ENCODE measurements at regions not wholly inside any gene's neighbourhood (a gene's known extent, or its start where the extent isn't known, plus 50 kb on each side); places are given as distances from the start of the nearest gene placed in this dataset.
A peak's percentile ranks its signal among the peaks of the same experiment; 100 is the strongest.

DNA sequence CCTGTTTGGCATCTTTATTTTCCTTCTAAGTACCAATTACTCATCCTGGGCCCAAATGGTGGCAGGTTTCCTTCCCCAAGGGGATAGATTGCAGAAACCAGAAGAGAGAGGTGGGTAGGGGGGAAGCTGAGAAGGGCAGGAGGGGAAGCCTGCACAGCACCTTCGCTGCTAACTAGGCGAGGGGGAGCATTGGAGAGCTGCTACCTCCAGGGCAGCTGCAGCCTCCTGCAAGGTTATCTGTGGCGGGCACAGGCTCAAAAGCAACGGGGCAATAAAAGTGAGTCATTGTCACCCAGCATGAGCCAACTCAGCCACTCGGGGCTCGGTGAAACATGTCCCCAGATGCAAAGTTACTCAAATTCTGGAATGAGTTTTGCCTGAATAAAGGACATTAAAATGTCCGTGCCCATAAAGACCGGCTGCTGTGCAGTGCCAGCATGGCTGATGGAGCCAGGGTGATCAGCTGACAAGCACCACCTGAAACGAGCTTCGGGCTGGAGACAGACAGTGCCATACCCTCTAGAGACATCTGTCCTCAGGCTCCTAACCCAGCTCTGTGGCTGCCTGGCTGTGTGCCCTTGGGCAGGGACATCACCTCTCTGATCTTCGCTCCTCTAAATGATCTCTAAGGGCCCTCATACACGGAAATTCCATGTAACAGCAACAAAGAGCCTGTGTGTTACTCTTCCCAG, 68.1 kb upstream of the GRIN2A start (continued):
- TF ChIP-seq, protein P1, sequence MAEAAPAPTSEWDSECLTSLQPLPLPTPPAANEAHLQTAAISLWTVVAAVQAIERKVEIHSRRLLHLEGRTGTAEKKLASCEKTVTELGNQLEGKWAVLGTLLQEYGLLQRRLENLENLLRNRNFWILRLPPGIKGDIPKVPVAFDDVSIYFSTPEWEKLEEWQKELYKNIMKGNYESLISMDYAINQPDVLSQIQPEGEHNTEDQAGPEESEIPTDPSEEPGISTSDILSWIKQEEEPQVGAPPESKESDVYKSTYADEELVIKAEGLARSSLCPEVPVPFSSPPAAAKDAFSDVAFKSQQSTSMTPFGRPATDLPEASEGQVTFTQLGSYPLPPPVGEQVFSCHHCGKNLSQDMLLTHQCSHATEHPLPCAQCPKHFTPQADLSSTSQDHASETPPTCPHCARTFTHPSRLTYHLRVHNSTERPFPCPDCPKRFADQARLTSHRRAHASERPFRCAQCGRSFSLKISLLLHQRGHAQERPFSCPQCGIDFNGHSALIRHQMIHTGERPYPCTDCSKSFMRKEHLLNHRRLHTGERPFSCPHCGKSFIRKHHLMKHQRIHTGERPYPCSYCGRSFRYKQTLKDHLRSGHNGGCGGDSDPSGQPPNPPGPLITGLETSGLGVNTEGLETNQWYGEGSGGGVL (tag by site-specific recombination; IDR thresholded peaks at IDR 0.05), result peak; percentile 75
- TF ChIP-seq ZNF501 (tag by site-specific recombination; IDR thresholded peaks at IDR 0.05) (no peak), ZNF768 (tag by site-specific recombination; IDR thresholded peaks at IDR 0.05) (0 out of 2 replicates have a peak, but pooled peaks have one; percentile 28), GLIS1 (tag by site-specific recombination; IDR thresholded peaks at IDR 0.05) (peak; percentile 79), ZNF341 (tag by site-specific recombination; IDR thresholded peaks at IDR 0.05; ENCODE audit: low read depth) (no peak)

DNA sequence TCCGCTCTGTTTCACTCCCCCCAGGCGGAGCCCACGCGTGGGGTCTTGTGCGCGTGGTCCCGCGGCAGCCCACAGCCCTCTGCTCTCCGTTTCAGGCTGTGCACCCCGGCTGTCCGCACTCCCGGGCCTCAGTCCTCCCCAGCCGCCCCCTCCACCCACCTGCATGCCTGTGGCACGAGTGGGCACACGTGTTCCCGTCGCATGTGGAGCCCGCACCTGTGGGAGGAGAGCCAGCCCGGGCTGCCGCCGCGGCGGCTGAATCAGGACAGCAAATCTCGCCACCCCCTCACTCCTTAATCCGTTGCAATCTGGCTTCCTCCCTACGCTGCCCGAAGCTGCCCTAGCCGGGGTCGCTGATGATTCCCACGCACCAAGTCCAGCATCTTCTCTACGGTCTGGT, 69.9 kb upstream of the GRIN2A start:
- H3K9me3 ChIP-seq (ENCODE audit: control insufficient read depth, insufficient read depth, low read depth, low read length), result no peaks in the 10 kb centered on the region
- no peak overlapping the region for H3K27ac ChIP-seq (ENCODE audit: extremely low read depth, low read depth, low read length)
- no peaks in the 10 kb centered on the region for H3K36me3 ChIP-seq (ENCODE audit: control insufficient read depth in 2 of 2, insufficient read depth in 1 of 2, low read length in 2 of 2)
- POLR2A ChIA-PET, result no interaction called here
- no peak overlapping the region for H3K4me3 ChIP-seq (ENCODE audit: low read depth, low read length)
- TF ChIP-seq ZFHX2 (tag by site-specific recombination; conservative IDR thresholded peaks at IDR 0.05), result 0 out of 2 replicates have a peak, but pooled peaks have one; percentile 41
- TF ChIP-seq, protein P2, sequence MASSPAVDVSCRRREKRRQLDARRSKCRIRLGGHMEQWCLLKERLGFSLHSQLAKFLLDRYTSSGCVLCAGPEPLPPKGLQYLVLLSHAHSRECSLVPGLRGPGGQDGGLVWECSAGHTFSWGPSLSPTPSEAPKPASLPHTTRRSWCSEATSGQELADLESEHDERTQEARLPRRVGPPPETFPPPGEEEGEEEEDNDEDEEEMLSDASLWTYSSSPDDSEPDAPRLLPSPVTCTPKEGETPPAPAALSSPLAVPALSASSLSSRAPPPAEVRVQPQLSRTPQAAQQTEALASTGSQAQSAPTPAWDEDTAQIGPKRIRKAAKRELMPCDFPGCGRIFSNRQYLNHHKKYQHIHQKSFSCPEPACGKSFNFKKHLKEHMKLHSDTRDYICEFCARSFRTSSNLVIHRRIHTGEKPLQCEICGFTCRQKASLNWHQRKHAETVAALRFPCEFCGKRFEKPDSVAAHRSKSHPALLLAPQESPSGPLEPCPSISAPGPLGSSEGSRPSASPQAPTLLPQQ (tag by site-specific recombination; IDR thresholded peaks at IDR 0.05), result no peak
- TF ChIP-seq FEZF1 (tag by site-specific recombination; IDR thresholded peaks at IDR 0.05), result no peak
- no peak for TF ChIP-seq ZNF843 (tag by site-specific recombination; IDR thresholded peaks at IDR 0.05)
- no peak for TF ChIP-seq MYNN (tag by site-specific recombination; IDR thresholded peaks at IDR 0.05; ENCODE audit: borderline replicate concordance)
- no peak for TF ChIP-seq ZNF416 (tag by site-specific recombination; IDR thresholded peaks at IDR 0.05)
- TF ChIP-seq TCF7L2 (IDR thresholded peaks at IDR 0.05; ENCODE audit: borderline replicate concordance, low read depth, low read length), result no peak
- TF ChIP-seq ZNF19 (tag by site-specific recombination; IDR thresholded peaks at IDR 0.05; ENCODE audit: low read depth), result no peak
- peak; percentile 47 for TF ChIP-seq EGR2 (tag by site-specific recombination; IDR thresholded peaks at IDR 0.05; ENCODE audit: low read depth)
- TF ChIP-seq GLI2 (tag by site-specific recombination; IDR thresholded peaks at IDR 0.05; ENCODE audit: borderline replicate concordance, low read depth), result no peak
- TF ChIP-seq ZNF24 (tag by site-specific recombination; IDR thresholded peaks at IDR 0.05), result no peak
- no peak for TF ChIP-seq ZNF626 (tag by site-specific recombination; IDR thresholded peaks at IDR 0.05)
- TF ChIP-seq SP3 (tag by site-specific recombination; IDR thresholded peaks at IDR 0.05), result no peak
- TF ChIP-seq, protein P3, sequence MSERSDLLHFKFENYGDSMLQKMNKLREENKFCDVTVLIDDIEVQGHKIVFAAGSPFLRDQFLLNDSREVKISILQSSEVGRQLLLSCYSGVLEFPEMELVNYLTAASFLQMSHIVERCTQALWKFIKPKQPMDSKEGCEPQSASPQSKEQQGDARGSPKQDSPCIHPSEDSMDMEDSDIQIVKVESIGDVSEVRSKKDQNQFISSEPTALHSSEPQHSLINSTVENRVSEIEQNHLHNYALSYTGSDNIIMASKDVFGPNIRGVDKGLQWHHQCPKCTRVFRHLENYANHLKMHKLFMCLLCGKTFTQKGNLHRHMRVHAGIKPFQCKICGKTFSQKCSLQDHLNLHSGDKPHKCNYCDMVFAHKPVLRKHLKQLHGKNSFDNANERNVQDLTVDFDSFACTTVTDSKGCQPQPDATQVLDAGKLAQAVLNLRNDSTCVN (tag by site-specific recombination; optimal IDR thresholded peaks at IDR 0.05), result no peak
- CTCF ChIA-PET, result no interaction called here
- no peaks in the 10 kb centered on the region for H3K4me1 ChIP-seq (ENCODE audit: control insufficient read depth, insufficient read depth, low read length)

DNA sequence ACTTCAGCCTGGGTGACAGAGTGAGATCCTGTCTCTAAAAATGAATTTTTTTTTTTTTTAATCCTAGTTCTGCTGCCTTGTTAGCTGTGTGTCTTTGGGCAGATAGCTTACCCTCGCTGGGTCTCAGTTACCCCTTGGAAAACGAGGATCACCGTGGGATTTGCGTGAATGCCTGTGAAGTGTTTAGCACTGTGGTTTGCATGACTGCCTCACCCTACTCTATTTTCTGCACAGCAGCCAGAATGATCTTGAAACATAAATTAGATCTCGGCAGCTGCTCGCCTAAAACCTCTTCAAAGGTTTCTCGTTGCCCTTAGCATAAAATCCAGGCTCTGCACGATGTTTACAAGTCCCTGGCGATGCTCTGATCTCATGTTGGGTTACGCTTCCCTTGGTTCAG, 71.2 kb upstream of the GRIN2A start:
- no peak overlapping the region for H3K4me3 ChIP-seq (ENCODE audit: low read depth, low read length)
- POLR2A ChIA-PET, result no interaction called here
- H3K4me1 ChIP-seq (ENCODE audit: control insufficient read depth, insufficient read depth, low read length), result no peaks in the 10 kb centered on the region
- CTCF ChIA-PET, result interaction anchor here (0.9 kb wide), 1 partner anchor 255 kb away, joined by 3 read pairs; no protein-coding TSS in a partner anchor
- H3K36me3 ChIP-seq (ENCODE audit: control insufficient read depth in 2 of 2, insufficient read depth in 1 of 2, low read length in 2 of 2), result no peaks in the 10 kb centered on the region
- H3K27ac ChIP-seq (ENCODE audit: extremely low read depth, low read depth, low read length), result no peak overlapping the region
- no peaks in the 10 kb centered on the region for H3K9me3 ChIP-seq (ENCODE audit: control insufficient read depth, insufficient read depth, low read depth, low read length)
- TF ChIP-seq ZNF157 (tag by site-specific recombination; IDR thresholded peaks at IDR 0.05), result no peak
- no peak for TF ChIP-seq ZNF169 (tag by site-specific recombination; IDR thresholded peaks at IDR 0.05)
- TF ChIP-seq ZNF701 (tag by site-specific recombination; IDR thresholded peaks at IDR 0.05), result no peak
- TF ChIP-seq, protein P4, sequence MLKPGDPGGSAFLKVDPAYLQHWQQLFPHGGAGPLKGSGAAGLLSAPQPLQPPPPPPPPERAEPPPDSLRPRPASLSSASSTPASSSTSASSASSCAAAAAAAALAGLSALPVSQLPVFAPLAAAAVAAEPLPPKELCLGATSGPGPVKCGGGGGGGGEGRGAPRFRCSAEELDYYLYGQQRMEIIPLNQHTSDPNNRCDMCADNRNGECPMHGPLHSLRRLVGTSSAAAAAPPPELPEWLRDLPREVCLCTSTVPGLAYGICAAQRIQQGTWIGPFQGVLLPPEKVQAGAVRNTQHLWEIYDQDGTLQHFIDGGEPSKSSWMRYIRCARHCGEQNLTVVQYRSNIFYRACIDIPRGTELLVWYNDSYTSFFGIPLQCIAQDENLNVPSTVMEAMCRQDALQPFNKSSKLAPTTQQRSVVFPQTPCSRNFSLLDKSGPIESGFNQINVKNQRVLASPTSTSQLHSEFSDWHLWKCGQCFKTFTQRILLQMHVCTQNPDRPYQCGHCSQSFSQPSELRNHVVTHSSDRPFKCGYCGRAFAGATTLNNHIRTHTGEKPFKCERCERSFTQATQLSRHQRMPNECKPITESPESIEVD (tag by site-specific recombination; IDR thresholded peaks at IDR 0.05), result no peak
- no peak for TF ChIP-seq ZNF423 (tag by site-specific recombination; IDR thresholded peaks at IDR 0.05)
- TF ChIP-seq, protein P5, sequence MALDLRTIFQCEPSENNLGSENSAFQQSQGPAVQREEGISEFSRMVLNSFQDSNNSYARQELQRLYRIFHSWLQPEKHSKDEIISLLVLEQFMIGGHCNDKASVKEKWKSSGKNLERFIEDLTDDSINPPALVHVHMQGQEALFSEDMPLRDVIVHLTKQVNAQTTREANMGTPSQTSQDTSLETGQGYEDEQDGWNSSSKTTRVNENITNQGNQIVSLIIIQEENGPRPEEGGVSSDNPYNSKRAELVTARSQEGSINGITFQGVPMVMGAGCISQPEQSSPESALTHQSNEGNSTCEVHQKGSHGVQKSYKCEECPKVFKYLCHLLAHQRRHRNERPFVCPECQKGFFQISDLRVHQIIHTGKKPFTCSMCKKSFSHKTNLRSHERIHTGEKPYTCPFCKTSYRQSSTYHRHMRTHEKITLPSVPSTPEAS (tag by site-specific recombination; IDR thresholded peaks at IDR 0.05), result no peak
- TF ChIP-seq IKZF3 (tag by site-specific recombination; IDR thresholded peaks at IDR 0.05), result no peak
- no peak for TF ChIP-seq SETDB1 (IDR thresholded peaks at IDR 0.05; ENCODE audit: insufficient read length, low read length)
- TF ChIP-seq YY1 (tag by site-specific recombination; IDR thresholded peaks at IDR 0.05), result no peak
